Heart left ventricle (tissue), 16 donors: ENCODE measurements at regions not wholly inside any gene's neighbourhood (a gene's known extent, or its start where the extent isn't known, plus 50 kb on each side); places are given as distances from the start of the nearest gene placed in this dataset.

Source experiments
- ATAC-seq, 4 donors: fragments of 200-7000 bp; cut with Tn5 transposase; one replicate each; pipeline ENCODE4 v1.9.1; 2020 to 2022; ENCODE audit warnings: moderate library complexity in 4 of 4, mild to moderate bottlenecking in 3 of 4, moderate number of reproducible peaks in 1 of 4
- DNase-seq, 5 donors: peaks; one replicate each; pipeline ENCODE4 v3.0.0-alpha.2; 2020
- H3K27ac ChIP-seq, 12 donors: fragments of 200-600 bp; sonication (generic) in 4 of 12; one replicate each; pipeline versions ENCODE4 v1.5.0 to v1.8.0; 2016 to 2022; ENCODE audit warnings: mild to moderate bottlenecking in 2 of 12
- H3K27me3 ChIP-seq, 9 donors: fragments of 200-600 bp; sonication (generic) in 2 of 9; one replicate each; pipeline versions ENCODE4 v1.5.1 to v1.8.0; 2016 to 2022; ENCODE audit warnings: mild to moderate bottlenecking in 3 of 9
- H3K36me3 ChIP-seq, 9 donors: fragments of 200-600 bp; sonication (generic) in 2 of 9; one replicate each; pipeline versions ENCODE4 v1.5.0 to v1.8.0; 2018 to 2022; ENCODE audit warnings: mild to moderate bottlenecking in 2 of 9
- H3K4me1 ChIP-seq, 12 donors: fragments of 200-600 bp; sonication (generic) in 4 of 12; one replicate each; pipeline versions ENCODE4 v1.5.0 to v1.8.0; 2016 to 2022; ENCODE audit warnings: mild to moderate bottlenecking in 3 of 12
- H3K4me3 ChIP-seq, 12 donors: fragments of 200-600 bp; sonication (generic) in 4 of 12; one replicate each; pipeline versions ENCODE4 v1.5.0 to v1.8.0; 2017 to 2022; ENCODE audit warnings: mild to moderate bottlenecking in 9 of 12, moderate library complexity in 4 of 12
- H3K9me3 ChIP-seq, 12 donors: fragments of 200-600 bp; sonication (generic) in 4 of 12; one replicate each; pipeline versions ENCODE4 v1.5.0 to v1.8.0; 2016 to 2022; ENCODE audit warnings: mild to moderate bottlenecking in 1 of 12
- CTCF ChIP-seq, 12 donors: fragments of 200-600 bp; sonication (generic) in 4 of 12; IDR thresholded peaks; one replicate each; pipeline versions ENCODE4 v1.5.0 to v1.8.0; 2018 to 2022; ENCODE audit warnings: antibody characterized with exemption in 12 of 12, mild to moderate bottlenecking in 5 of 12
- POLR2A ChIP-seq, 2 donors: fragments of 450-650 bp; IDR thresholded peaks; one replicate each; pipeline ENCODE4 v1.6.1; 2017; ENCODE audit warnings: antibody characterized with exemption in 2 of 2, mild to moderate bottlenecking in 2 of 2, moderate library complexity in 2 of 2
- WGBS, 4 donors: extraction: QIAGEN DNeasy Blood & Tissue Kit in 2 of 4; methylation state at CpG; one replicate each; pipeline versions ENCODE4 v1.1.5 to v1.1.7; 2013 to 2018; 5-methylcytosine and 5-hydroxymethylcytosine counted together
- intact Hi-C, 10 donors: fragments of 100-400 bp; cut with DNase I; formaldehyde crosslinking; loops; one replicate each; pipeline versions ENCODE4 v1.11.1 to v1.14.2; 2022
- donor health status: ischemic (EF 13 %, LVEDD 7.1; RV severe dilation, severe dysfunction).
- donor health status: healthy with polysubstance abuse.
- donor health status: DM: no; HTN: yes; CAD: no.
- donor health status: DM: no; HTN: no; CAD: no.
- donor health status: ischemic (EF 25% LVEDD 6.9; RV normal size, moderate dysfunction).
- donor health status: ischemic (EF 25% LVEDD 5.7; RV mildly dilated, moderate dysfunction).
- donor health status: healthy.
- donor health status: DM: yes; HTN: yes; CAD: no.
- donor health status: ischemic (EF 35%, LVEDD 5.7; RV mildly dilated, moderate dysfunction).
- donor health status: nonischemic (EF 11% LVEDD 7.7; RV severe dilation, severe dysfunction).
- donor health status: DM: yes; HTN: yes; CAD: no.
- donor health status: PGD.
- donor health status: ischemic (EF 29% LVEDD 5.4; RV normal size, mild dysfunction).
- donor health status: nonischemic (EF 23%, LVEDD 6.1; RV moderate dilation, normal function).

- H3K27ac ChIP-seq: peak overlapping the region; percentile 46 to 92 (median 82)
- ATAC-seq (peak; percentile 63 to 74 (median 72)), DNase-seq (peak in 1 of 5 donors; percentile 32)
- TF ChIP-seq POLR2A (IDR thresholded peaks at IDR 0.05) (no peak), CTCF (IDR thresholded peaks at IDR 0.05) (no peak)
- H3K9me3 ChIP-seq: no peaks in the 10 kb centered on the region
- H3K4me1 ChIP-seq: peaks cover 0 to 50% (median 31%) of the 10 kb centered on the region in 12 donors
- no peaks in the 10 kb centered on the region for H3K36me3 ChIP-seq
- intact Hi-C loops: loop anchor here in 1 of 10 donors (10.0 kb wide), 1 partner anchor 774 kb away; no protein-coding TSS in a partner anchor
- H3K4me3 ChIP-seq: no peak overlapping the region
- 46 to 63% (median 57%) methylated on average over 5 of the region's 5 CpGs for WGBS, 4 donors
- H3K27me3 ChIP-seq: no peaks in the 10 kb centered on the region
Observed at GRCh38 chr9:13570068-13570974, 290.8 kb upstream of the MPDZ start.

- WGBS, 4 donors: 51 to 59% (median 54%) methylated on average over 1 of the region's 1 CpG
- peaks cover 0 to 46% (median 31%) of the 10 kb centered on the region in 12 donors for H3K4me1 ChIP-seq
- TF ChIP-seq CTCF (IDR thresholded peaks at IDR 0.05) (no peak), POLR2A (IDR thresholded peaks at IDR 0.05) (no peak)
- H3K36me3 ChIP-seq: no peaks in the 10 kb centered on the region
- ATAC-seq: no peak
- H3K27ac ChIP-seq: peak overlapping the region; percentile 53 to 92 (median 82)
- no peak for DNase-seq
- H3K27me3 ChIP-seq: no peaks in the 10 kb centered on the region
- H3K9me3 ChIP-seq: no peaks in the 10 kb centered on the region
- peak overlapping the region in 1 of 12 donors; percentile 31 for H3K4me3 ChIP-seq
- intact Hi-C loops: loop anchor here in 5 of 10 donors (5.0 to 10.0 kb wide), 5 partner anchors 115 to 785 kb away; partner anchors contain the start of gene NFIB (in 1 of the 5)
Observed at GRCh38 chr9:13569602-13570067, 290.1 kb upstream of the MPDZ start.

- ATAC-seq: peak; percentile 25 to 49 (median 29)
- WGBS, 4 donors: 11 to 15% (median 12%) methylated on average over 18 of the region's 18 CpGs
- peaks cover 0 to 46% (median 31%) of the 10 kb centered on the region in 12 donors for H3K4me1 ChIP-seq
- no peaks in the 10 kb centered on the region for H3K27me3 ChIP-seq
- peak in 3 of 5 donors; percentile 30 to 55 (median 34) for DNase-seq
- no peak for TF ChIP-seq POLR2A (IDR thresholded peaks at IDR 0.05)
- TF ChIP-seq CTCF (IDR thresholded peaks at IDR 0.05): no peak
- peak overlapping the region; percentile 53 to 92 (median 82) for H3K27ac ChIP-seq
- intact Hi-C loops: loop anchor here in 4 of 10 donors (5.0 to 10.0 kb wide), 4 partner anchors 114 to 786 kb away; partner anchors contain the start of gene NFIB (in 1 of the 4)
- H3K36me3 ChIP-seq: no peaks in the 10 kb centered on the region
- H3K9me3 ChIP-seq: no peaks in the 10 kb centered on the region
- peak overlapping the region in 10 of 12 donors; percentile 21 to 46 (median 35) for H3K4me3 ChIP-seq
Observed at GRCh38 chr9:13568841-13569601, 289.5 kb upstream of the MPDZ start.
